Nephron (organoid): ENCODE measurements at regions not wholly inside any gene's neighbourhood (a gene's known extent, or its start where the extent isn't known, plus 50 kb on each side); places are given as distances from the start of the nearest gene placed in this dataset.

Experiments
- H3K27ac Mint-ChIP-seq, 3 experiments: 2 replicates each; pipeline ENCODE4 v1.8.0; 2020; ENCODE audit warnings: mixed read lengths in 3 of 3, mild to moderate bottlenecking in 2 of 3, moderate library complexity in 1 of 3
- H3K27me3 Mint-ChIP-seq: 2 replicates; pipeline ENCODE4 v1.8.0; 2021; ENCODE audit warnings: low read depth, mild to moderate bottlenecking, moderate library complexity, mixed read lengths
- H3K36me3 Mint-ChIP-seq: 2 replicates; pipeline ENCODE4 v1.8.0; 2020; ENCODE audit warnings: low read depth, mixed read lengths
- H3K4me1 Mint-ChIP-seq: 2 replicates; pipeline ENCODE4 v1.8.0; 2020; ENCODE audit warnings: mixed read lengths
- H3K4me3 Mint-ChIP-seq, 3 experiments: 2 replicates each; pipeline ENCODE4 v1.8.0; 2020; ENCODE audit warnings: mild to moderate bottlenecking in 3 of 3, mixed read lengths in 3 of 3, moderate library complexity in 2 of 3
- H3K9me3 Mint-ChIP-seq: 2 replicates; pipeline ENCODE4 v1.8.0; 2020; ENCODE audit warnings: mixed read lengths
- CTCF ChIP-seq, 3 experiments: fragments of 200-600 bp; sonication (generic); IDR thresholded peaks; one replicate each; pipeline ENCODE4 v1.5.0; 2021; ENCODE audit warnings: antibody characterized with exemption in 3 of 3; ENCODE audit not compliant: unreplicated experiment in 3 of 3

DNA sequence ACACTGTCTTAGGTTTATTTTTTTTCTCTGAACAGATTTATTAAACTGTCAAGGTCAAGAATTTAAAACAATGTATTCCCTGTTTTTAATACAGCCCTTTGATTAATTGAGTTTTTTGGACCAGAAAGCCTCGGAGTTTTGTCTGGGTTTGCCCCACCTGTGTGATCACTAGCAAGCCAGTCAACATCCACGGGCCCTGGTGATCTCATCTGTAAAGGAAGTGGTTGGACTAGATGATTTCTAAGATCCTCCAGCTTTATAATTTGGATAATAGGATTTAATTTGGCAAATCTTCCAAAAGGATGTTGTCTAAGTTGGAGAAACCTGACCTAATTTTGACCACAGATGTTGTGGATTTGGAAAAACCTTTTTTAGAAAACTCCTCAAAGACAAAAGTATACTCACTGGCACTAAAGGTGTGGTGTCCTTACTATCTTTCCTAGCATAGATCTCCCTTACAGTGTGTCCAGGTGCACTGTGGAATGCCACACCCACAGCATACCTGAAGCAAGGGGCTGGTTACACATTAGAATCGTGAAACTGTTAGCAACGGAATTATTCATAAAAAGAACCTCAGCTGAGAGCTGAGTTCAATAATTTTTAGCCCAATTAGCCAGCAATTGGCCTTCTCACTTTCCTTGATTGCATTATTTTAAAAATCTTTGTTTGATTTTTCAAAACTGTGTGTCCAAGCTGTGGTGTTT, 195.6 kb upstream of the ELL2 start:
- Mint-ChIP-seq H3K36me3 (no peaks in the 10 kb centered on the region), H3K9me3 (no peaks in the 10 kb centered on the region), H3K27me3 (no peaks in the 10 kb centered on the region), H3K4me1 (no peaks in the 10 kb centered on the region), H3K27ac (no peak overlapping the region), H3K4me3 (no peak overlapping the region)
- TF ChIP-seq CTCF (IDR thresholded peaks at IDR 0.05; ENCODE audit: unreplicated experiment in 3 of 3): no peak

- no peaks in the 10 kb centered on the region for H3K4me1 Mint-ChIP-seq
- H3K9me3 Mint-ChIP-seq: no peaks in the 10 kb centered on the region
- no peak overlapping the region for H3K27ac Mint-ChIP-seq
- no peak overlapping the region for H3K4me3 Mint-ChIP-seq
- H3K36me3 Mint-ChIP-seq: no peaks in the 10 kb centered on the region
- no peak for TF ChIP-seq CTCF (IDR thresholded peaks at IDR 0.05; ENCODE audit: unreplicated experiment in 3 of 3)
- peaks cover 6% of the 10 kb centered on the region for H3K27me3 Mint-ChIP-seq
These were observed 193.5 kb upstream of the ELL2 start for GRCh38 chr5:96155147-96155546.

DNA sequence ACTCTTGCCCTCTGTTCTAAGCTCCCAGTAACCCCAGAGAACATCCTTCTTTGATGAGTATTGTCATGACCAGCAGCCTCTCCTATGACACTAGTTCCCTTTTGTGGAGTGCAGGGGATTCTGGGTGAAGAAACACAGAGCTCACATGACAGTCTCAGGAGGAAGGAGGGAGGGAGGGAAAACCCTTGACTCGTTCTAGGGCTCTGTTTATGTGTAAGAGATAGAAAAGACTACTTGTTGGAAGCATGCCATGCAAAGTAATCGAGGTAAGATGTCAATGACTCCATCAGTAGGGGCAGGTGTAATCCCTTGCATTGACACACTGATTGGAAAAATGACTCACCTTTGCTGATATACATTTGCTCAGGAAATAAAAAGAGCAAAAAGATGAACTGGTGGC, 190.2 kb upstream of the ELL2 start:
- H3K9me3 Mint-ChIP-seq: no peaks in the 10 kb centered on the region
- no peak for TF ChIP-seq CTCF (IDR thresholded peaks at IDR 0.05; ENCODE audit: unreplicated experiment in 3 of 3)
- H3K27ac Mint-ChIP-seq: no peak overlapping the region
- no peaks in the 10 kb centered on the region for H3K4me1 Mint-ChIP-seq
- no peaks in the 10 kb centered on the region for H3K36me3 Mint-ChIP-seq
- H3K27me3 Mint-ChIP-seq: peaks cover 6% of the 10 kb centered on the region
- H3K4me3 Mint-ChIP-seq: no peak overlapping the region

DNA sequence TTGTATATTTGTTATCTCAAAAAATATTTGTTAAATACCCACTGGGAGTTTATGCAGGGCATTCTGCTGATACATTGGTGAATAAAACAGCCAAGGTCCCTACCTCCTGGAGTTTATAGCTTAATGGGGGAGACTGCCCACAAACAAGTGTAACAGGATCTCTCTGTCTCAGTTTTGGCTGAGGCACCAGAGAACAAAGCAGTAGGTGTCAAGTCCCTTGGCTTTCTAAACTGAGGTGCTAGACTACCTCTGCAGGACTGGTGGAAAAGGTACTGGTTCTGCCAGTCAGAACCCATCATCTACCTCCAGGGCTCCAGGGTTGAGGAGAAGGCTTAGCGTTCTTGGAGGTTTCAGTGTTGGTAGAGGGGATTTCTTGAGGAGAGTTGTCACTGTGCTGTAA, 188.4 kb upstream of the ELL2 start:
- H3K4me3 Mint-ChIP-seq: no peak overlapping the region
- peaks cover 6% of the 10 kb centered on the region for H3K27me3 Mint-ChIP-seq
- H3K27ac Mint-ChIP-seq: no peak overlapping the region
- no peaks in the 10 kb centered on the region for H3K4me1 Mint-ChIP-seq
- H3K9me3 Mint-ChIP-seq: no peaks in the 10 kb centered on the region
- no peaks in the 10 kb centered on the region for H3K36me3 Mint-ChIP-seq
- TF ChIP-seq CTCF (IDR thresholded peaks at IDR 0.05; ENCODE audit: unreplicated experiment in 3 of 3): no peak

DNA sequence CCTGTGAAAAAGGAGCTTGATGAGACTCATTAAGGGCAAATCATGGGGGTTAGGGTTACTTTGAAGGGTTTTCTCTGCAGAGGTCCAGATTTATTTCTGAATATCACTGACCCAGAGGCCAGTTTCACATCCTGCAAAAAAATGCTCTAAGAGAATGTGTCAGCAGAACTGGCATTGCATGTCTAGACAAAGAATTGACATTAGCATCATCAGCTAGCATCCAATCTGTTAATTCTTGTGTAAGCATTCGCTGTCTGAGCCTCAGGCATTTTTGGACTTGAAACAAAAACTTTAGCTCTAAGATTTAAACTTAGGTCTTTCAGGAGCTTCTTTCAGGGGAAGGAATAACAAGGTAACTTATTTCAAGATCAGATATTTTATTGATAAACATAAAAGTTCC, 187.9 kb upstream of the ELL2 start:
- peaks cover 7% of the 10 kb centered on the region for H3K27me3 Mint-ChIP-seq
- H3K27ac Mint-ChIP-seq: no peak overlapping the region
- H3K9me3 Mint-ChIP-seq: no peaks in the 10 kb centered on the region
- TF ChIP-seq CTCF (IDR thresholded peaks at IDR 0.05; ENCODE audit: unreplicated experiment in 3 of 3): no peak
- H3K4me3 Mint-ChIP-seq: no peak overlapping the region
- H3K36me3 Mint-ChIP-seq: no peaks in the 10 kb centered on the region
- H3K4me1 Mint-ChIP-seq: no peaks in the 10 kb centered on the region

DNA sequence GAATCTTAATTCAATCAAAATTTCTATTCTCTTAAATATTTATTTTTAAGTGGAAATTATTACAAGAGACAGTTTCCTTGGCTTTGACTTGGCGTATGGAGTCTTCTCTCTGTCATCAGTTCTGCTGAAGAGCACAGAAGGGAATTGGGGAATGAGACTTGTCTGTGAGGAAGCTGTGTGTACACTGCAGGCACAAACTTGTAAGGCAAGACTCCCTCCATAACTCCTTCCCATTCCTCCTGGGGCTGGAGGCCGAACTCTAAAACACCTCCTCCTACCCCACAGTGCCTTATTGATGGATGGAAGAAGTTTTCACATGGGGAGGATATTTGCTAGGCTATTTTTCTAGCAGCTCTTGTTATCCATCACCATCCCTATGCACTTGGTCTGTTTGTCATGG, 187.4 kb upstream of the ELL2 start:
- Mint-ChIP-seq H3K36me3 (no peaks in the 10 kb centered on the region), H3K4me3 (no peak overlapping the region), H3K27me3 (peaks cover 9% of the 10 kb centered on the region), H3K9me3 (no peaks in the 10 kb centered on the region), H3K4me1 (no peaks in the 10 kb centered on the region), H3K27ac (no peak overlapping the region)
- TF ChIP-seq CTCF (IDR thresholded peaks at IDR 0.05; ENCODE audit: unreplicated experiment in 3 of 3): no peak
